ENCODE measurements at regions not wholly inside any gene's neighbourhood (a gene's known extent, or its start where the extent isn't known, plus 50 kb on each side); places are given as distances from the start of the nearest gene placed in this dataset.
"Not testable (repeated sequence)": the region's sequence is repeated elsewhere in the genome, so short reads cannot be mapped to it uniquely, and the experiment has no call there.

GRCh38 chr1:4178501-4179113, 278.5 kb upstream of the C1orf174 start:
- TF ChIP-seq, protein P1, sequence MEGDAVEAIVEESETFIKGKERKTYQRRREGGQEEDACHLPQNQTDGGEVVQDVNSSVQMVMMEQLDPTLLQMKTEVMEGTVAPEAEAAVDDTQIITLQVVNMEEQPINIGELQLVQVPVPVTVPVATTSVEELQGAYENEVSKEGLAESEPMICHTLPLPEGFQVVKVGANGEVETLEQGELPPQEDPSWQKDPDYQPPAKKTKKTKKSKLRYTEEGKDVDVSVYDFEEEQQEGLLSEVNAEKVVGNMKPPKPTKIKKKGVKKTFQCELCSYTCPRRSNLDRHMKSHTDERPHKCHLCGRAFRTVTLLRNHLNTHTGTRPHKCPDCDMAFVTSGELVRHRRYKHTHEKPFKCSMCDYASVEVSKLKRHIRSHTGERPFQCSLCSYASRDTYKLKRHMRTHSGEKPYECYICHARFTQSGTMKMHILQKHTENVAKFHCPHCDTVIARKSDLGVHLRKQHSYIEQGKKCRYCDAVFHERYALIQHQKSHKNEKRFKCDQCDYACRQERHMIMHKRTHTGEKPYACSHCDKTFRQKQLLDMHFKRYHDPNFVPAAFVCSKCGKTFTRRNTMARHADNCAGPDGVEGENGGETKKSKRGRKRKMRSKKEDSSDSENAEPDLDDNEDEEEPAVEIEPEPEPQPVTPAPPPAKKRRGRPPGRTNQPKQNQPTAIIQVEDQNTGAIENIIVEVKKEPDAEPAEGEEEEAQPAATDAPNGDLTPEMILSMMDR (IDR thresholded peaks at IDR 0.05; ENCODE audit: borderline replicate concordance, insufficient read depth, low read depth, low read length): no peak
- H3K4me3 ChIP-seq (ENCODE audit: low read depth, low read length): no peak overlapping the region

GRCh38 chr1:4179914-4180735, 280.1 kb upstream of the C1orf174 start:
- no peak overlapping the region for H3K4me3 ChIP-seq (ENCODE audit: low read depth, low read length)
- TF ChIP-seq, protein P1 (IDR thresholded peaks at IDR 0.05; ENCODE audit: borderline replicate concordance, insufficient read depth, low read depth, low read length): no peak

- H3K4me3 ChIP-seq (ENCODE audit: low read depth, low read length): not testable (repeated sequence)
Observed at GRCh38 chr1:4186486-4186885, 286.4 kb upstream of the C1orf174 start.

DNA sequence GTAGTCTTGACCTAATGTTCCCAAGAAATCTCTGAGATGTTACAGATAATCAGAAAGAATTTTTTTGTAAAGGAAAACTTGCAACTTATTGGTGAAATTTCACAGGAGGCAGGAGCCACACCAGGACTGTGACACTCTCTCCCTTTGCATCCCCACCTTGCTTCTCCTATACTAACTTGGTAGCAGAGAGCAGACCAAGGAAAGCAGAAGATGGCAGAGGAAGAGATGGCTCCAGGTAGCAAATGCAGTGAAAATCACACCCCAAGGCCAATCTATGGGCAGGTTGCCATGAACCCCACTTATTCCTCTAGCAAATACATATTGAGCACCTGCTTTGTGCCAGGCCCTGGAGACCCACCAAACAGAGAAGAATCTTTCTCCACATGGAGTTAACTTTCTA, 303.4 kb upstream of the C1orf174 start:
- TF ChIP-seq, protein P1 (IDR thresholded peaks at IDR 0.05; ENCODE audit: borderline replicate concordance, insufficient read depth, low read depth, low read length): no peak
- H3K4me3 ChIP-seq (ENCODE audit: low read depth, low read length): no peak overlapping the region

DNA sequence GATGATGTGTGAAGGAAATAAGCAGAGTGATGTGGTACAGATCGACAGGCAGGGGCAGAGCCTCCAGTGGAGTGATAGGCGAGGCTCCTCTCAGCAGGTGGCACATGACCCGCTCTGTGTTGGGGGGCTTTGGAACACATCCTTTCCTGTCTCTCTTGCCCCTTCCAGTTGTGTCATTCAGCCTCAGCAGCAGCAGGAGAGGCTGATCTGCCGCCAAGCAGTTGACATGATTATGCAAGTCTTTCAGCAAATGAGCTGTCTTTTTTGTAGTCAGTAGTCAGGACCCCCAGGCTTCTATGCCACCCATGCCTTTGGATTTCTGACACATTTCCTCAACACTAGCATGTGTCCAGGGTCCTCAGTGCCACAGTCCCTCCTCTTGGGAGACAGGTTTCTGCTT, 307.1 kb upstream of the C1orf174 start:
- TF ChIP-seq, protein P1 (IDR thresholded peaks at IDR 0.05; ENCODE audit: borderline replicate concordance, insufficient read depth, low read depth, low read length): no peak

DNA sequence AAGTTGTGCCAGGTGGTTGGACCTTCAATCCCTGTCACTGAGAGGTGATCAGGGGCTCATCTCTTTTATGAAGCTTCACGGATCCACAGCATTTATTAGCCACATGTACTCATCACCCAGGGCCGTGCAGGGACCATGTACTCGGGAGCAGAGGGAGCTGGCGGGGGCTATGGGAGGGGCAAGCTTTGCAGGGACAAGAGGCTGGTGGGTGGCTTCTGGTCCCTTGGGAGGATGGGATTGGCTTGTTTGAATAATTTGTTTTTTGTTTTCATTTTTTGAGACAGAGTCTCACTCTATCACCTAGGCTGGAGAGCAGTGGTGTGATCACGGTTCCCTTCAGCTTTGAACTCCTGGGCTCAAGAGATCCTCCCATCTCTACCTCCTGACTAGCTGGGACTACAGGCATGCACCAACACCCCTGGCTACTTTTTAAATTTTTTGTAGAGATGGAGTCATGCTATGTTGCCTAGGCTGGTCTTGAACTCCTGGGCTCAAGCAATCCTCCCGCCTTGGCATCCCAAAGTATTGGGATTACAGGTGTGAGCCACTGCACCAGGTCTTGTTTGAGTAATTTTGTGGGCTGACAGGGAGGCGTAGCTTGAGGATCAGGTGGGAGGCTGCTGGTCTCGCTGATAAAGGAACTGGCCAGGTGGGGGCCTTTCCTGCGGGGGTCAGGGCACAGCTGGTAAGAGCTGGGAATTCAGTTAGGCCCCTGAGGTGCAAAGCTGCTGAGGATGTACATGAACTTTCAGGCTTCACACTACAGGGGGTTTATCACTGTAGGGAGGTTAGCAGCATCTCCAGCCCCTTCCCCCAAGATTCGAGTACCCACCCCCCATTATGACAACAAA, 308.0 kb upstream of the C1orf174 start:
- H3K4me3 ChIP-seq (ENCODE audit: low read depth, low read length): no peak overlapping the region
- TF ChIP-seq, protein P1 (IDR thresholded peaks at IDR 0.05; ENCODE audit: borderline replicate concordance, insufficient read depth, low read depth, low read length): no peak

More for the DNA sequence above, 307.1 kb upstream of the C1orf174 start:
- no peak overlapping the region for H3K4me3 ChIP-seq (ENCODE audit: low read depth, low read length)

DNA sequence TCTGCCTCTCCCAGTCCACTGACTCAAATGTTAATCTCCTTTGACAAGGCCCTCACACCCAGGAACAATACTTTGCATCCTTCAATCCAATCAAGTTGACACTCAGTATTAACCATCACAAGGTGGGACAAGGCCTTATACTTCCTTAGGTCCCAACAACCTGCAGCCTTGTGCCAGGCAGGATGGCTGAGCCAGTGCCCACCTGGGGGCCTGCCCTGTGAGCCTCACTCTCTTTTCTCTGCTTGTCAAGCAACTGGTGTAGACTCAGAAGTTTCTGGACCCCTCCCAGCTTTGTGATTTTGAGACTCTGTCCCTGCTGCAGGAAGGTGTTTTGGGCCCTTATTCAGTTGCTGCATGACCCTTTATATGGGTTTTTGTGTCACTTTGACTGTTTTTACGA, 310.0 kb upstream of the C1orf174 start:
- TF ChIP-seq, protein P1 (IDR thresholded peaks at IDR 0.05; ENCODE audit: borderline replicate concordance, insufficient read depth, low read depth, low read length): no peak
- H3K4me3 ChIP-seq (ENCODE audit: low read depth, low read length): no peak overlapping the region
